Right lobe of liver (tissue), 6 donors: ENCODE measurements at regions not wholly inside any gene's neighbourhood (a gene's known extent, or its start where the extent isn't known, plus 50 kb on each side); places are given as distances from the start of the nearest gene placed in this dataset.

Experiments used
- ATAC-seq, 4 donors: fragments of 200-7000 bp; cut with Tn5 transposase; one replicate each; pipeline ENCODE4 v1.9.1; 2020; ENCODE audit warnings: mild to moderate bottlenecking in 4 of 4, moderate library complexity in 4 of 4
- DNase-seq, 3 donors: peaks; one replicate each; pipeline ENCODE4 v3.0.0-alpha.2; 2020
- H3K27ac ChIP-seq, 3 donors: fragments of 200-600 bp; one replicate each; pipeline ENCODE4 v1.8.0; 2022
- H3K27me3 ChIP-seq, 2 donors: fragments of 200-600 bp; one replicate each; pipeline ENCODE4 v1.8.0; 2022
- H3K36me3 ChIP-seq, 4 donors: fragments of 200-600 bp; sonication (generic) in 1 of 4; one replicate each; pipeline versions ENCODE4 v1.5.1 to v1.8.0; 2017 to 2022; ENCODE audit warnings: control low read depth in 1 of 4
- H3K4me1 ChIP-seq, 4 donors: fragments of 200-600 bp; sonication (generic) in 1 of 4; one replicate each; pipeline versions ENCODE4 v1.5.1 to v1.8.0; 2017 to 2022; ENCODE audit warnings: control low read depth in 1 of 4
- H3K4me3 ChIP-seq, 3 donors: fragments of 200-600 bp; one replicate each; pipeline ENCODE4 v1.8.0; 2022
- H3K9me3 ChIP-seq, 4 donors: fragments of 200-600 bp; sonication (generic) in 1 of 4; one replicate each; pipeline versions ENCODE4 v1.5.1 to v1.8.0; 2017 to 2022; ENCODE audit warnings: control low read depth in 1 of 4
- CTCF ChIP-seq, 4 donors: fragments of 200-600 bp in 3 of 4; fragments of 450-650 bp in 1 of 4; IDR thresholded peaks; one replicate each; pipeline versions ENCODE4 v1.5.1 to v1.8.0; 2016 to 2022; ENCODE audit warnings: antibody characterized with exemption in 4 of 4, mild to moderate bottlenecking in 2 of 4
- POLR2A ChIP-seq: fragments of 450-650 bp; IDR thresholded peaks from one replicate; pipeline ENCODE4 v1.6.1; 2017; ENCODE audit warnings: antibody characterized with exemption, mild to moderate bottlenecking
- WGBS: methylation state at CpG from one replicate; pipeline ENCODE4 v1.1.6; 2018; ENCODE audit warnings: low coverage, low lambda C conversion rate; ENCODE audit not compliant: insufficient coverage; ENCODE audit errors: missing lambda C conversion rate; 5-methylcytosine and 5-hydroxymethylcytosine counted together
- intact Hi-C, 2 donors: fragments of 100-400 bp; cut with DNase I; formaldehyde crosslinking; loops; one replicate each; pipeline versions ENCODE4 v1.11.2 to v1.14.1; 2022
- donor health status: DM: no; HTN: yes; CAD: no.
- donor health status: DM: no; HTN: no; CAD: no.
- donor health status: DM: no; HTN: no; CAD: no.
- donor health status: DM: no; HTN: yes; CAD: no.
- donor health status: DM: no; HTN: yes; CAD: no.

- 38% methylated on average over 1 of the region's 1 CpG for WGBS
- ATAC-seq: no peak
- intact Hi-C loops: no loop called here
Measured at GRCh38 chr5:60101573-60101972, 208.0 kb upstream of the PDE4D start.

GRCh38 chr5:60092671-60093422 is 199.3 kb upstream of the PDE4D start:
- H3K27ac ChIP-seq: no peak overlapping the region
- no peaks in the 10 kb centered on the region for H3K36me3 ChIP-seq
- DNase-seq (no peak), ATAC-seq (no peak)
- no peak for TF ChIP-seq POLR2A
- TF ChIP-seq CTCF (IDR thresholded peaks at IDR 0.05): no peak
- no peak overlapping the region for H3K4me3 ChIP-seq
- intact Hi-C loops: no loop called here
- WGBS: 62% methylated on average over 6 of the region's 6 CpGs
- no peaks in the 10 kb centered on the region for H3K27me3 ChIP-seq
- no peaks in the 10 kb centered on the region for H3K4me1 ChIP-seq
- H3K9me3 ChIP-seq: no peaks in the 10 kb centered on the region

More at GRCh38 chr5:60101573-60101972, 208.0 kb upstream of the PDE4D start:
- H3K4me3 ChIP-seq: no peak overlapping the region
- H3K36me3 ChIP-seq: no peaks in the 10 kb centered on the region
- TF ChIP-seq POLR2A (no peak), CTCF (IDR thresholded peaks at IDR 0.05) (no peak)
- no peaks in the 10 kb centered on the region for H3K27me3 ChIP-seq
- H3K4me1 ChIP-seq: no peaks in the 10 kb centered on the region
- DNase-seq: no peak
- no peaks in the 10 kb centered on the region for H3K9me3 ChIP-seq
- H3K27ac ChIP-seq: no peak overlapping the region

- ATAC-seq (no peak), DNase-seq (no peak)
- H3K4me1 ChIP-seq: no peaks in the 10 kb centered on the region
- H3K27me3 ChIP-seq: no peaks in the 10 kb centered on the region
- TF ChIP-seq CTCF (IDR thresholded peaks at IDR 0.05) (no peak), POLR2A (no peak)
- intact Hi-C loops: no loop called here
- no peaks in the 10 kb centered on the region for H3K9me3 ChIP-seq
- no peak overlapping the region for H3K4me3 ChIP-seq
- no peaks in the 10 kb centered on the region for H3K36me3 ChIP-seq
- no peak overlapping the region for H3K27ac ChIP-seq
Measured at GRCh38 chr5:60086583-60086982, 193.1 kb upstream of the PDE4D start.

GRCh38 chr5:60084226-60084625 is 190.7 kb upstream of the PDE4D start:
- Histone ChIP-seq H3K36me3 (no peaks in the 10 kb centered on the region), H3K4me3 (no peak overlapping the region), H3K4me1 (no peaks in the 10 kb centered on the region), H3K27me3 (no peaks in the 10 kb centered on the region), H3K9me3 (no peaks in the 10 kb centered on the region), H3K27ac (no peak overlapping the region)
- DNase-seq (no peak), ATAC-seq (no peak)
- no peak for TF ChIP-seq POLR2A
- TF ChIP-seq CTCF (IDR thresholded peaks at IDR 0.05): no peak
- intact Hi-C loops: no loop called here
- 93% methylated on average over 10 of the region's 10 CpGs for WGBS

- no peak for TF ChIP-seq POLR2A
- no peak for TF ChIP-seq CTCF (IDR thresholded peaks at IDR 0.05)
- H3K4me1 ChIP-seq: no peaks in the 10 kb centered on the region
- 0% methylated on average over 1 of the region's 2 CpGs for WGBS
- peak in 1 of 4 donors; percentile 23 for ATAC-seq
- H3K27me3 ChIP-seq: no peaks in the 10 kb centered on the region
- no peak overlapping the region for H3K4me3 ChIP-seq
- no peaks in the 10 kb centered on the region for H3K36me3 ChIP-seq
- H3K9me3 ChIP-seq: no peaks in the 10 kb centered on the region
- H3K27ac ChIP-seq: no peak overlapping the region
- peak in 1 of 3 donors; percentile 31 for DNase-seq
- intact Hi-C loops: no loop called here
Measured at GRCh38 chr5:60077292-60077691, 183.8 kb upstream of the PDE4D start.
